ENCODE measurements at regions not wholly inside any gene's neighbourhood (a gene's known extent, or its start where the extent isn't known, plus 50 kb on each side); places are given as distances from the start of the nearest gene placed in this dataset.

DNA sequence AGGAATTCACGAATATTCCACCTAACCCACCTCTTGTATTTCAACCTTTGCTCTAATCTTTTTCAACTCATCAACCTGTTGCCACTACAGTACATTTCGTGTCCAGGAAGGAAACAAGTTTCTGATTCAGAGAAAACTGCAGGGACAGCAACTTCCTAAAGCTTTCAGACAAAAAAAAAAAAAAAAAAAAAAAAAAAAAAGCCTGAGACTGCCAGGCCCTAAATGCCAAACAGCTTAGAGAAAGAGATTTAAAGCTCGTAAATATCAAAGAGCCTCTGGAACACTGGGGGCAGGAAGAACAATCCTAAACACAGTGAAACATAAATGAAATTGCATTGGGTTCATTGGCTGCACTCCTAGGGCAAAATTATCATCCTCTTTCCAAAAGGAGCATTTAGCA is 411.2 kb upstream of the SPTLC3 start:
- DNase-seq (ENCODE audit: low read depth, low spot score), result no peak
- TF ChIP-seq, protein P1, sequence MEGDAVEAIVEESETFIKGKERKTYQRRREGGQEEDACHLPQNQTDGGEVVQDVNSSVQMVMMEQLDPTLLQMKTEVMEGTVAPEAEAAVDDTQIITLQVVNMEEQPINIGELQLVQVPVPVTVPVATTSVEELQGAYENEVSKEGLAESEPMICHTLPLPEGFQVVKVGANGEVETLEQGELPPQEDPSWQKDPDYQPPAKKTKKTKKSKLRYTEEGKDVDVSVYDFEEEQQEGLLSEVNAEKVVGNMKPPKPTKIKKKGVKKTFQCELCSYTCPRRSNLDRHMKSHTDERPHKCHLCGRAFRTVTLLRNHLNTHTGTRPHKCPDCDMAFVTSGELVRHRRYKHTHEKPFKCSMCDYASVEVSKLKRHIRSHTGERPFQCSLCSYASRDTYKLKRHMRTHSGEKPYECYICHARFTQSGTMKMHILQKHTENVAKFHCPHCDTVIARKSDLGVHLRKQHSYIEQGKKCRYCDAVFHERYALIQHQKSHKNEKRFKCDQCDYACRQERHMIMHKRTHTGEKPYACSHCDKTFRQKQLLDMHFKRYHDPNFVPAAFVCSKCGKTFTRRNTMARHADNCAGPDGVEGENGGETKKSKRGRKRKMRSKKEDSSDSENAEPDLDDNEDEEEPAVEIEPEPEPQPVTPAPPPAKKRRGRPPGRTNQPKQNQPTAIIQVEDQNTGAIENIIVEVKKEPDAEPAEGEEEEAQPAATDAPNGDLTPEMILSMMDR (IDR thresholded peaks at IDR 0.05; ENCODE audit: low read depth, low read length), result no peak
- H3K4me3 ChIP-seq (ENCODE audit: low read depth, low read length), result no peak overlapping the region
- in situ Hi-C loops (cut with HindIII; ENCODE audit: low sequenced_read_pairs), result no loop called here

DNA sequence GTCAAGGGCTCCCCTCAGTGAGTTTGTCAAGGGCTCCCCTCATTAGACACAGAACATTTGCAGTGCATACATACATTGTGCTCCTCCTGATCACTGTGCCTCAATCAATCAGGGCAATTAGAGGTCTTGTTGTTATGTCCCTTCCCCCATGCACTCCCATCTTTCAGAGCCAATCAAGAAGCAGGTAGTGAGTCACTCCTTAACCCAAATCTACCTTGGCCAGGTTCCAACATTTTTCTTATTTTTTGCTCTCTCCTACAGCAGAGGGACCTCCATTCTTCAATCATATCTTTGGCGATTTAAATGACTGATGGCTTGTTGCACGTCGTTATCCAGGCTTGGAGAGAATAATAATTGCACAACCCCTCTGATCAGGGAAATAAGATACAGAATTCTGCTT is 409.9 kb upstream of the SPTLC3 start:
- H3K4me3 ChIP-seq (ENCODE audit: low read depth, low read length), result no peak overlapping the region
- TF ChIP-seq, protein P1 (IDR thresholded peaks at IDR 0.05; ENCODE audit: low read depth, low read length), result no peak
- no peak for DNase-seq (ENCODE audit: low read depth, low spot score)
- in situ Hi-C loops (cut with HindIII; ENCODE audit: low sequenced_read_pairs), result no loop called here

DNA sequence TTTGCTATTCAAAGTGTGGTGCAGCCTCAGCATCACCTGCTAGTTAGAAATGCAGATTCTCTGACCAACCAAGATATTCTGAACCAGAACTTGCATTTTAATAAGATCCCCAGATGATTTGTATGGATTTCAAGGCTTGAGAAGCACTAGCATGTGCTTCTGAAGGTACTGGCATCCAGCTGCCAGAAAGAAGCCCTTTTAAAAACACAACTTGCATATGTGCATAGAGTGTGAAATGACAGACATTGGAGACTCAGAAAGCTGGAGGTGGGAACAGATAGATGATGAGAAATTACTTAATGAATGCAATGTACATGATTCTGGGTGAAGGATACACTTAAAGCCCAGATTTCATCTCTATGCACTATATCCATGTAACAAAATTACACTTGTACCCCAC is 409.3 kb upstream of the SPTLC3 start:
- H3K4me3 ChIP-seq (ENCODE audit: low read depth, low read length), result no peak overlapping the region
- TF ChIP-seq, protein P1 (IDR thresholded peaks at IDR 0.05; ENCODE audit: low read depth, low read length), result no peak
- in situ Hi-C loops (cut with HindIII; ENCODE audit: low sequenced_read_pairs), result no loop called here

DNA sequence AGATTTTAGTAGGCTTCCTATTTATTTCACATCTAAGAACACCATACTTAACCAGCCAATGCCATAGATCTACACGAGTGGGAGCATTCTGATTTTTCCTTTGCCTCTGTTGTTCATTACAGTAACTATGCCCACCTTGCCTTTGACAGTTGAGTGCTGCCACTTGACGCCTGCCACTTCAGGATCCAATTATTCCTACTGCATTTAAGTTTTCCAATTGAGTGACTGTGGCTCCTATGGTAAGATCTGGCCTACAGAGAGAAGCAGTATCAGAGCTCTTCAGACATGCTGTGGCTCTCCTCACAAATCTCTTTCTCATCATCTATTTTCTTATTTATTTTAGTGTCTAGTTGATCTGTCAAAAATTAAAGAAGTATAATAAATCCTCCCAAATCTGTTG is 403.0 kb upstream of the SPTLC3 start:
- no peak for DNase-seq (ENCODE audit: low read depth, low spot score)
- TF ChIP-seq, protein P1 (IDR thresholded peaks at IDR 0.05; ENCODE audit: low read depth, low read length), result no peak
- in situ Hi-C loops (cut with HindIII; ENCODE audit: low sequenced_read_pairs), result no loop called here
- H3K4me3 ChIP-seq (ENCODE audit: low read depth, low read length), result no peak overlapping the region

More for the DNA sequence above, 409.3 kb upstream of the SPTLC3 start:
- no peak for DNase-seq (ENCODE audit: low read depth, low spot score)

DNA sequence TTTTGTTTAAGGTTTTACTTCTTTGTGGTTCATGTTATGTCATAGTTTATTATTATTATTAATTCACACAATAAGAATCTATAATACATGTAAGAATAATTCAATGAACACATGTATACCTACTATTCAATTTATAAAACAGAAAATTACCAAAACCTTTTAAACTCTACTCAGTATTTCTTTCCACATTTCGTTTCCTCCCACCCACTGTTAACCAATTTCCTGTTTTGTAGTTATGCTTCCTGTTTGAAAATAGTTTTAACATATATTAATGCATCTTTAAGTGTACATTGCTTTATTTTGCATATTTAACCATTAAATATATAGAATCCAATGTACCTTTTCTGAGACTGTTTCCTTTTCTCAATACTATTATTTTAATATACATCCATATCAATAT is 397.9 kb upstream of the SPTLC3 start:
- DNase-seq (ENCODE audit: low read depth, low spot score), result no peak
- in situ Hi-C loops (cut with HindIII; ENCODE audit: low sequenced_read_pairs), result no loop called here
- no peak overlapping the region for H3K4me3 ChIP-seq (ENCODE audit: low read depth, low read length)
- TF ChIP-seq, protein P1 (IDR thresholded peaks at IDR 0.05; ENCODE audit: low read depth, low read length), result no peak

DNA sequence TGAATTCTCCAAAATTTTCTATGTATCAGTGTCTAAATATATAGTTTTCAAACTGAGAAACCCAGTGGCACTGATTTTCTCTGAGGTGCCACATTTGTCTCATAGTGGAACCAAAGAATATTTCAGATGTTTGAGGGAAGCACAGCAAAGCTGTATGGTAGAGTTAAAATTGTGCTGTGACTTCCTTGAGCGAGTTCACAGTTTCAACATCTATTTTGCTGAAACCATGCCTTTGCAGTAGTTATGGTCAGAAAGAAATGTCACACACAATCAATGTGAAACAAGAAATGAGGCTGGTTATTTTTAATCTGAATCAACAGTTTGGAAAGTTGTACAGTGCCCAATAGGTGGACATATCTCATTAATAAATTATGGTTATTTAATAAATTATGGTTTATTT is 394.0 kb upstream of the SPTLC3 start:
- TF ChIP-seq, protein P1 (IDR thresholded peaks at IDR 0.05; ENCODE audit: low read depth, low read length), result no peak
- in situ Hi-C loops (cut with HindIII; ENCODE audit: low sequenced_read_pairs), result no loop called here
- H3K4me3 ChIP-seq (ENCODE audit: low read depth, low read length), result no peak overlapping the region
- DNase-seq (ENCODE audit: low read depth, low spot score), result no peak

DNA sequence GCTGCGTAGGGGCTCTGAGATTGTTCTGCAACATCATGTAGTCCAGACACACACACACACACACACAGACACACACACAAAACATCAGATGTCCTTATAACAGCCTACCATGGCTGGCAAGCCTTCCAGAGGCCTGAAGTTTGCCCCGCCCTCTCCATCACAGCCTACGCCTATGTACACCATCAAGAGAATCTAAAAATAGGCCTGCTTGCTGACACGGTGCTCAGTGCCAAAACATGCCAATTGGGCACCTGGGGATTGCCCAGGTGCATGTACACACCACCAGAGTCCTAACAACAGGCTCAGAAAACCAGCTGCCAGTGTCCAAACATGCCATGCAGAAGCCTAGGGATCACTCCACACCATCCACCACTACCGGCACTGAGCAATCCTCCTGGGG is 391.7 kb upstream of the SPTLC3 start:
- no peak for DNase-seq (ENCODE audit: low read depth, low spot score)
- in situ Hi-C loops (cut with HindIII; ENCODE audit: low sequenced_read_pairs), result no loop called here
- H3K4me3 ChIP-seq (ENCODE audit: low read depth, low read length), result no peak overlapping the region
- TF ChIP-seq, protein P1 (IDR thresholded peaks at IDR 0.05; ENCODE audit: low read depth, low read length), result no peak
